IMR-90 (cell line): ENCODE measurements at regions not wholly inside any gene's neighbourhood (a gene's known extent, or its start where the extent isn't known, plus 50 kb on each side); places are given as distances from the start of the nearest gene placed in this dataset.

Source experiments
- ATAC-seq: fragments of 200-7000 bp; cut with Tn5 transposase; 2 replicates; pipeline ENCODE4 v1.9.1; 2020; ENCODE audit warnings: low read depth, mild to moderate bottlenecking, moderate library complexity
- BruUV-seq: library from RNA; stranded (reverse); fragments of 400-500 nt; replicated peaks from 2 replicates; lab custom pipeline; 2021; lab: Mats Ljungman, UMichigan
- CTCF ChIA-PET: fragments of 300-600 bp; formaldehyde crosslinking; extraction: SDS; loops from one replicate; lab custom pipeline; 2021; ENCODE audit warnings: antibody characterized with exemption; lab: Yijun Ruan, JAX
- POLR2A ChIA-PET: fragments of 300-600 bp; sonication (Branson Sonifier 250); formaldehyde crosslinking; loops from one replicate; lab custom pipeline; 2022; ENCODE audit warnings: antibody characterized with exemption; ENCODE audit not compliant: unreplicated experiment; lab: Charles Lee
- DNase-seq: peaks from one replicate; pipeline ENCODE4 v3.0.0; 2013
- H2AFZ ChIP-seq: replicated peaks from 2 replicates; pipeline ENCODE3; 2013; ENCODE audit warnings: low read length, mild to moderate bottlenecking; ENCODE audit not compliant: poor library complexity
- H2AK5ac ChIP-seq: 2 replicates; pipeline ENCODE4 v1.6.1; 2013; ENCODE audit warnings: low read depth, low read length, inconsistent platforms
- H2AK9ac ChIP-seq: replicated peaks from 2 replicates; pipeline ENCODE3; 2013; ENCODE audit warnings: mild to moderate bottlenecking, low read depth, low read length, moderate library complexity; ENCODE audit not compliant: poor library complexity
- H2BK120ac ChIP-seq: 2 replicates; pipeline ENCODE4 v1.6.1; 2013; ENCODE audit warnings: low read depth, low read length, inconsistent platforms
- H2BK15ac ChIP-seq: 3 replicates; pipeline ENCODE4 v1.6.1; 2013; ENCODE audit warnings: low read depth, low read length, inconsistent platforms
- H2BK20ac ChIP-seq: 2 replicates; pipeline ENCODE4 v1.6.1; 2013; ENCODE audit warnings: low read depth, mild to moderate bottlenecking, inconsistent platforms, low read length, moderate library complexity
- H2BK5ac ChIP-seq: 2 replicates; pipeline ENCODE4 v1.6.1; 2013; ENCODE audit warnings: mild to moderate bottlenecking, low read depth, low read length, inconsistent platforms; ENCODE audit not compliant: poor library complexity, severe bottlenecking
- H3K14ac ChIP-seq: replicated peaks from 2 replicates; pipeline ENCODE4 v1.6.1; 2013; ENCODE audit warnings: low read depth, low read length, inconsistent platforms
- H3K18ac ChIP-seq: 2 replicates; pipeline ENCODE4 v1.6.1; 2013; ENCODE audit warnings: low read depth, low read length, control low read depth
- H3K23ac ChIP-seq: 2 replicates; pipeline ENCODE4 v1.6.1; 2013; ENCODE audit warnings: low read depth, low read length, inconsistent platforms
- H3K27ac ChIP-seq: 2 replicates; pipeline ENCODE4 v1.5.1; 2013; ENCODE audit warnings: mild to moderate bottlenecking, control low read depth, low read length; ENCODE audit not compliant: insufficient read depth
- H3K27me3 ChIP-seq: 2 replicates; pipeline ENCODE4 v1.6.1; 2013; ENCODE audit warnings: low read length; ENCODE audit not compliant: control insufficient read depth, insufficient read depth
- H3K36me3 ChIP-seq: 2 replicates; pipeline ENCODE4 v1.6.1; 2013; ENCODE audit warnings: low read length, mixed read lengths; ENCODE audit not compliant: control insufficient read depth, insufficient read depth
- H3K4ac ChIP-seq: 2 replicates; pipeline ENCODE4 v1.6.1; 2013; ENCODE audit warnings: low read depth, low read length, inconsistent platforms
- H3K4me1 ChIP-seq: 2 replicates; pipeline ENCODE4 v1.6.1; 2013; ENCODE audit warnings: low read length, mixed read lengths; ENCODE audit not compliant: control insufficient read depth, insufficient read depth
- H3K4me2 ChIP-seq: 2 replicates; pipeline ENCODE4 v1.6.1; 2013; ENCODE audit warnings: low read depth, mild to moderate bottlenecking, control low read depth, low read length, moderate library complexity
- H3K4me3 ChIP-seq: 2 replicates; pipeline ENCODE4 v1.5.1; 2013; ENCODE audit warnings: low read depth, mild to moderate bottlenecking, control low read depth, low read length, moderate library complexity; ENCODE audit not compliant: insufficient read depth
- H3K56ac ChIP-seq: 2 replicates; pipeline ENCODE4 v1.6.1; 2013; ENCODE audit warnings: low read length, inconsistent platforms; ENCODE audit not compliant: insufficient read depth; ENCODE audit errors: extremely low read depth
- H3K79me1 ChIP-seq, 2 experiments: 2 replicates each; pipeline ENCODE4 v1.6.1; 2013; ENCODE audit warnings: low read length in 2 of 2, inconsistent platforms in 1 of 2, low read depth in 1 of 2
- H3K9ac ChIP-seq: 2 replicates; pipeline ENCODE4 v1.6.1; 2013; ENCODE audit warnings: low read depth, low read length, control low read depth
- H3K9me1 ChIP-seq: 2 replicates; pipeline ENCODE4 v1.6.1; 2013; ENCODE audit warnings: low read length, inconsistent platforms; ENCODE audit not compliant: insufficient read depth
- H3K9me3 ChIP-seq: 2 replicates; pipeline ENCODE4 v1.6.1; 2013; ENCODE audit warnings: low read length; ENCODE audit not compliant: control insufficient read depth, insufficient read depth
- H4K20me1 ChIP-seq: 2 replicates; pipeline ENCODE4 v1.6.1; 2013; ENCODE audit warnings: low read length, inconsistent platforms; ENCODE audit not compliant: insufficient read depth
- H4K5ac ChIP-seq: 2 replicates; pipeline ENCODE4 v1.6.1; 2013; ENCODE audit warnings: mild to moderate bottlenecking, low read depth, low read length, control low read depth
- H4K8ac ChIP-seq, 2 experiments: 2 replicates each; pipeline ENCODE4 v1.6.1; 2013; ENCODE audit warnings: low read depth in 2 of 2, low read length in 2 of 2, control low read depth in 1 of 2, inconsistent platforms in 1 of 2
- H4K91ac ChIP-seq: 2 replicates; pipeline ENCODE4 v1.6.1; 2013; ENCODE audit warnings: low read depth, low read length, inconsistent platforms; ENCODE audit not compliant: insufficient read depth
- BHLHE40 ChIP-seq: fragments of 150-350 bp; IDR thresholded peaks from 2 replicates; pipeline ENCODE4 v1.6.1; 2016; ENCODE audit warnings: mild to moderate bottlenecking, low read depth, low read length
- CEBPB ChIP-seq: IDR thresholded peaks from 2 replicates; pipeline ENCODE4 v1.6.1; 2012; ENCODE audit warnings: low read depth, low read length, improper control_type of control experiment
- CHD1 ChIP-seq: IDR thresholded peaks from 2 replicates; pipeline ENCODE4 v1.6.1; 2012; ENCODE audit warnings: low read depth, low read length, improper control_type of control experiment
- CTCF ChIP-seq: conservative IDR thresholded peaks from 2 replicates; pipeline ENCODE4 v1.5.1; 2012; ENCODE audit warnings: mild to moderate bottlenecking, low read depth, low read length, improper control_type of control experiment
- FOS ChIP-seq: fragments of 150-350 bp; IDR thresholded peaks from 2 replicates; pipeline ENCODE4 v1.6.1; 2016; ENCODE audit warnings: low read depth, low read length
- MAFK ChIP-seq: IDR thresholded peaks from 2 replicates; pipeline ENCODE4 v1.6.1; 2012; ENCODE audit warnings: low read depth, low read length, improper control_type of control experiment
- MAZ ChIP-seq: IDR thresholded peaks from 2 replicates; pipeline ENCODE4 v1.6.1; 2012; ENCODE audit warnings: low read depth, mild to moderate bottlenecking, low read length, improper control_type of control experiment, moderate library complexity, borderline replicate concordance
- MXI1 ChIP-seq: IDR thresholded peaks from 2 replicates; pipeline ENCODE4 v1.6.1; 2012; ENCODE audit warnings: low read depth, mild to moderate bottlenecking, low read length, moderate library complexity, borderline replicate concordance
- NFE2L2 ChIP-seq: fragments of 150-350 bp; IDR thresholded peaks from 2 replicates; pipeline ENCODE4 v1.6.1; 2016; ENCODE audit warnings: low read depth, mild to moderate bottlenecking, low read length
- POLR2A ChIP-seq: IDR thresholded peaks from 2 replicates; pipeline ENCODE4 v1.6.1; 2012; ENCODE audit warnings: mild to moderate bottlenecking, low read depth, low read length
- RAD21 ChIP-seq: IDR thresholded peaks from 2 replicates; pipeline ENCODE4 v1.6.1; 2012; ENCODE audit warnings: low read length, improper control_type of control experiment
- RCOR1 ChIP-seq: IDR thresholded peaks from 2 replicates; pipeline ENCODE4 v1.6.1; 2012; ENCODE audit warnings: mild to moderate bottlenecking, low read length, improper control_type of control experiment; ENCODE audit not compliant: insufficient replicate concordance
- RFX5 ChIP-seq: IDR thresholded peaks from 2 replicates; pipeline ENCODE4 v1.8.0; 2012; ENCODE audit warnings: low read depth, mild to moderate bottlenecking, low read length, moderate library complexity
- SMC3 ChIP-seq: fragments of 150-350 bp; IDR thresholded peaks from 2 replicates; pipeline ENCODE4 v1.6.1; 2016; ENCODE audit warnings: low read depth, mild to moderate bottlenecking, antibody characterized with exemption, low read length, moderate library complexity
- USF2 ChIP-seq: fragments of 150-350 bp; IDR thresholded peaks from 2 replicates; pipeline ENCODE4 v1.6.1; 2017; ENCODE audit warnings: mild to moderate bottlenecking, antibody characterized with exemption, low read length, low read depth
- WGBS, 2 experiments: methylation state at CpG; one replicate each; pipeline versions ENCODE4 v1.1.5 to v1.1.7; 2013; ENCODE audit warnings: missing lambda C conversion rate in 2 of 2; ENCODE audit not compliant: insufficient read length in 1 of 2; ENCODE audit errors: extremely low coverage in 2 of 2; 5-methylcytosine and 5-hydroxymethylcytosine counted together
- dilution Hi-C: fragments of 300-500 bp; cut with HindIII; formaldehyde crosslinking; loops from one replicate; pipeline ENCODE4 v1.14.3; 2018; ENCODE audit warnings: low sequenced_read_pairs; ENCODE audit not compliant: unreplicated experiment
- in situ Hi-C: fragments of 300-500 bp; cut with MboI; formaldehyde crosslinking; loops from 3 replicates; pipeline ENCODE4 v1.14.3; 2019; ENCODE audit warnings: low sequenced_read_pairs, inconsistent platforms, mixed read lengths
- intact Hi-C: fragments of 100-400 bp; cut with micrococcal nuclease; formaldehyde crosslinking; loops from 2 replicates; pipeline ENCODE4 v1.10.0; 2022

GRCh38 chr3:176937541-176937940 lies 259.7 kb downstream of the TBL1XR1 start:
- no peak overlapping the region for H2AFZ ChIP-seq
- no peaks in the 10 kb centered on the region for H3K9me1 ChIP-seq
- ChIA-PET CTCF (interaction anchor here (0.6 to 1.9 kb wide), 3 partner anchors 17 to 423 kb away, joined by 3 to 8 read pairs (median 5); no protein-coding TSS in a partner anchor), POLR2A (no interaction called here)
- ATAC-seq (0 out of 2 replicates have a peak, but pooled peaks have one; percentile 16), DNase-seq (peak; percentile 51)
- H3K9ac ChIP-seq = no peak overlapping the region
- H3K4me1 ChIP-seq = no peaks in the 10 kb centered on the region
- no peak overlapping the region for H3K14ac ChIP-seq
- no peak for TF ChIP-seq CEBPB
- TF ChIP-seq MXI1 = no peak
- no peak for TF ChIP-seq MAFK
- TF ChIP-seq SMC3 = no peak
- TF ChIP-seq CHD1 = no peak
- no peak for TF ChIP-seq USF2
- TF ChIP-seq MAZ = no peak
- TF ChIP-seq NFE2L2 = no peak
- no peak for TF ChIP-seq FOS
- no peak for TF ChIP-seq RFX5
- TF ChIP-seq BHLHE40 = no peak
- TF ChIP-seq RCOR1 = no peak
- no peak for TF ChIP-seq CTCF
- no peak for TF ChIP-seq RAD21
- no peak for TF ChIP-seq POLR2A
- H2AK5ac ChIP-seq = no peak overlapping the region
- no peak overlapping the region for H3K4me3 ChIP-seq
- H3K79me1 ChIP-seq = no peaks in the 10 kb centered on the region
- no peak overlapping the region for H4K91ac ChIP-seq
- no peak overlapping the region for H2BK120ac ChIP-seq
- H2AK9ac ChIP-seq = no peak overlapping the region
- dilution Hi-C loops = no loop called here
- no peak overlapping the region for H3K27ac ChIP-seq
- no peaks in the 10 kb centered on the region for H3K9me3 ChIP-seq
- in situ Hi-C loops = no loop called here
- H3K56ac ChIP-seq = no peak overlapping the region
- no peak overlapping the region for H3K4me2 ChIP-seq
- WGBS, 2 experiments = no CpG with 5 or more reads among the region's 1 CpG
- no peak overlapping the region for H4K8ac ChIP-seq
- H2BK5ac ChIP-seq = no peak overlapping the region
- no peak overlapping the region for H3K18ac ChIP-seq
- H2BK20ac ChIP-seq = no peak overlapping the region
- H4K20me1 ChIP-seq = no peaks in the 10 kb centered on the region
- H4K5ac ChIP-seq = no peak overlapping the region
- intact Hi-C loops = loop anchor here (10.0 kb wide), 1 partner anchor 273 kb away; no protein-coding TSS in a partner anchor
- H3K36me3 ChIP-seq = no peaks in the 10 kb centered on the region
- no peak overlapping the region for H2BK15ac ChIP-seq
- H3K4ac ChIP-seq = no peak overlapping the region
- H3K27me3 ChIP-seq = no peaks in the 10 kb centered on the region; the same call in 1 of the 2 replicates
- H3K23ac ChIP-seq = no peak overlapping the region
- BruUV-seq = no TSS peak
